SW480 (cell line): ENCODE measurements at regions not wholly inside any gene's neighbourhood (a gene's known extent, or its start where the extent isn't known, plus 50 kb on each side); places are given as distances from the start of the nearest gene placed in this dataset.
"Not testable (repeated sequence)": the region's sequence is repeated elsewhere in the genome, so short reads cannot be mapped to it uniquely, and the experiment has no call there.

ENCODE experiments used
- DNase-seq: peaks from one replicate; pipeline ENCODE4 v3.0.0-alpha.2; 2016; ENCODE audit warnings: low spot score

DNA sequence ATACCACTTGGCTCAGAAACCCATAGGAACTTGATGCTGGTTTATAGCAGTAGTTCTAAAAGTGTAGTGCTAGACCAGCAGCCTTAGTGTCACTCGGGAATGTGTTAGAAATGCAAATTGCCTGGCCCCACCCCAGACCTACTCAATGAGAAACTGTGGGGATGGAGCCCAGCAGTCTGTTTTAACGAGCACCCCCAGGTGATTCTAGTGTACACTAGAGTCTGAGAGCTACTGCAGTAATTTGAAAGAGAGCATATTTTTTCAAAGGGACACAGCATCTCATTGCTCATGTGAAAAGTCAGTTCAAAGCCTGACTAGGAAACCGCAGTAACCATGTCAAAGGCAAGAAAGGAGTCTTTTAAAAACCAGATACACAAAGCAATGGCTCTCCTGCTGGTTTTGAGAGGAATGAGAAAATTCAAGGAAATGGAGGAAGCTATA is 313.4 kb downstream of the SQOR start:
- peak; percentile 49 for DNase-seq

DNA sequence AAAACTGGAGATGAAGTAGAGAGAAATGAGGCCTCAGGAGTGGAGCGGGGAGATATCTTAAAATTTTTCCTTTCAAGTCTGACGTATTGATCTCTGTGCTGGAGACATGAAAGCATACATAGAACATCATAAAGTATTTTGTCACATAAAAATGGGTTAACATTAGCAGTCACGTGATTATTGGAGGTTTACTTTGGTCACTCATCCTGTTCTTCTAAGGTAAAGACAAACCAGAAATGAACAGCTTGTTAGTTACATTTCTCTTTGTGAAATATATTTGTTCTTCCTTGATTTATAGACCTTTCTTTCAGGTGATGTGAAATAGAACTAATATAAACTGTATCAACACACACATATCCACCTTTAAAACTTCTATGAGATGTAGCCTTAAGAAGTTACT is 324.1 kb downstream of the SQOR start:
- DNase-seq: no peak

DNA sequence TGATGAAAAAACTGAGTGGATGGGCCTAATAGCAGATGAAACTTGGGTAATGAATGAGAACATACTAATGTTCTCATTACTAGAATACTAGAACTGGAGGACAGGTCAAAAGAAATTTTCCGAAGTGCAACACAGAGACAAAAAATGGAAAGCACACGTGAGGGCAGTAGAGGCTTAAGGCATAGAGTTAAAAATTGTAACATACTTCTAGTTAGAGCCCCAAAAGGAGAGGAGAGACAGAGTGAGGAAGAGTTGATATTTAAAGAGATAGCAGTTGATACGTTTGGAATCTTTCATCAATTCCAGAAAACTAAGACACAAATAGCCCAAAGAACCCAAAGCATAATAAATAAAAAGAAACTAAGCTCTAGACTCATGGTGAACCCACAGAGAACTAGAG is 327.9 kb downstream of the SQOR start:
- DNase-seq: no peak

DNA sequence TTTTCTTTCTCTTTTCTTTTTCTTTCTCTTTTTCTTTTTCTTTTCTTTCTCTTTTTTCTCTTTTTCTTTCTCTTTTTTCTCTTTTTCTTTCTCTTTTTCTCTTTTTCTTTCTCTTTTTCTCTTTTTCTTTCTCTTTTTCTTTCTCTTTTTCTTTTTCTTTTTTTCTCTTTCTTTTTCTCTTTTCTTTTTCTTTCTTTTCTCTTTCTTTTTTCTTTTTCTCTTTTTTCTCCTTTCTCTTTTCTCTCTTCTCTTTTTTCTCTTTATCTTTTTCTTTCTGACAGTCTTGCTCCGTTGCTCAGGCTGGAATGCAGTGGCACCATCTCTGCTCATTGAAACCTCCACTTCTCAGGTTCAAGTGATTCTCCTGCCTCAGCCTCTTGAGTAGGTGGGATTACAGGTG is 335.7 kb downstream of the SQOR start:
- no peak for DNase-seq

DNA sequence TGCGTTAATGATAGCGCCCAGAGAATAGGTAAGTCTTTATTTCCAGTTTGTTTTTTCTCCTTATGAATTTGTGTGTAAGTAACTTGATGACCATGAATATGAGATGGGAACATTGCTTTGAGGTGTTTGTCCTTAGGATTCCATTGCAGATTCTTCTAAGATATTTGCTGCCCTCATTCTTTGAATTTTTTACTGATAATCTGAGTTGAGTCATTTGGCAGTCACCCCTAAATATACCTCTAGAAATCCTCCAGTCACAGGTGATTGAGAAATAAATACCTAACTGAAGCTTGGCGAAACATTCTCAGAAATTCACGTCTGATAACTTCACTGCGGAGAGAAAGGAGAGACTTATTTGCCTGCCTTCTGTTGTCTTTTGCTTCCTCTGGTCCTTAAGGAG is 345.5 kb downstream of the SQOR start:
- no peak for DNase-seq

DNA sequence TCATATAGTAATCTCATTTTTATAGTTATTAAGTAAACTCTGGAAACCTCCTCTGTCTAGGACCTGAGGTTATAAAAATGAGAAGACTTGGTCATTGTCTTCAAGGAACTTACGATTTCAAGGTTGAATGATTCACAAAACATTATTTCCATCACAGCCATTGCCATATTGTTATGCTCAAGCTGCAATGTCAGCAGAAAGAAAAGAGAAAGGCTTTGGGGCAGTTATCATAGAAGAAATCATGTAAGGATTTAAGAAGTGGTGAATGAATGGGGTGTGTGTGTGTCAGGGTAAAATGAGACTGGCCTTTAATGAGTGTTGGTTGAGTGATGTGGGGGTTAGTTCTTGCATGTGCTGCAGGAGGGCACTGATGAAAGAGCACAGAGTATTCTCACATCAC is 346.8 kb downstream of the SQOR start:
- no peak for DNase-seq

DNA sequence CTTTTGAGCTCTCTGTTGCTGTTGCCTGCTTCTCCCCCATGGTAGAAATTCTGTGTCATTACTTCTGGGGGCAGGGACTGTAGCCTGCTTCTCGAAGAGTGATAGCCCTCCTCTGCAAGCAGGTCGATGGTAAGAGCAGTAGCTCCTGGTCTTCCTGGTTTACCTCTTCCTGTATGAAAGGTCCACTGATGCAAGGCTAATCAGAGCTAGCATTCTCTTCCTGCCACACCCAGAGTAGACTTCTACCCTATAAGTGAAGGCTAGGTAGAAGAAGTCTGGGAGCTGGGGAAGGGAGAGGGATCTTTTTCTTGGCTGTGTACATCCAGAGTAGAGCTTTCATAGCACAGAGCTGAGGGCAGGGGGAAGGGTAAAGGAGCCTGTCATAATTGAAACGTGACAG is 357.0 kb downstream of the SQOR start:
- DNase-seq: no peak

DNA sequence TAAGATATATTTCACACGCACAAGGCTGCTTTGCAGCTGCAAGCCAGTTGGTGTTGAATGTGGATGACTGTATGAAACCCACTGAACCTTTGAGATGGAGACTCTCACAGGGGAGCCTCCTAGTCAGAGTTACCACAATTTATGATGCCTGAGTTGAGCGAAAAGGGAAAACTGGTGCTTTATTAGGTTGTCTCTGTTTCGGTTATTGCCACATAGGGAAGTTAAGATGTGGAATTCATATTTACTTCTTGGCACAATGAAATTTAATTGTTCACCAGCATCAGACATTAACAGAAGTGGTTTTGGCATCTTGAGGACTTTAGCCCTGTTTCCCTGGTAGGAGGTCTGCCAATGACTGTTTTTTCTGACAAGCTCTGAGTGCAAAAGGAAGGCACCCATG is 358.2 kb downstream of the SQOR start:
- DNase-seq: no peak

DNA sequence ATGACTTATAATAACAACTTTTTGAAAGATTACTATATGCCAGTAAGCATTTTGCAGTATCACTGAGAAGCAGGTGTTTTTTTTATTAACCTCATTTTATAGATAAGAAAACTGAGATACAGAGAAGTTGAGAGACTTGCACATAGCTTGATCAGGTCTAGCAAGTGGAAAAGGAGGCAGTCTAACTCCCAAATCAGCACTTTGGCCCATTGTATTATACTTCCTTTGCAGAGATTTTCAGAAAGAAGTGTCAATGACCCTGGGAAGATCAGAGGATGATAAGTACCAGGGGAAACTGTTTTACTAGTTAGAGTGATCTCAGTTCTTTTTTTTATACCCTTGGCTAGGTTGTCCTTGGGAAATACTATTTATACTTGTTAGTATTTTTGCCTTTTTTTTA is 358.7 kb downstream of the SQOR start:
- no peak for DNase-seq

DNA sequence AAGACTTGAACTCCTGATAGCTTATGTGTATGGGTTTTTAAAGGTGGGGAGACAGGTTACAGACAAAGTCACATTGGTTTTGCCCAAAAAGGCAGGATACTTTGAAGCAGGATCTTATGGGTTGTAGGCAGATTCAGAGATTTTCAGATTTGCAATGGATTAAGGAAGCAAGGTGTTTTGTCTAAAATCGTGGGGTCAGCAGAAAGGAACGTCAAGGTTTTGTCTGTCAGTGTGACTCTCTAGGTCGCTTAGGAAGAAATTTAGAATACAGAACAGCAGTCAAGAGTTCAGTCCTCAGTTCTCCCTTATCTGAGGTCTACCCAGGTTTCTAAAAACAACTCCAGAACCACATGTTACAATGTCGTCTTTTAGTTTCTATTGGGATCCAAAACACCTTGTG is 361.0 kb downstream of the SQOR start:
- no peak for DNase-seq

DNA sequence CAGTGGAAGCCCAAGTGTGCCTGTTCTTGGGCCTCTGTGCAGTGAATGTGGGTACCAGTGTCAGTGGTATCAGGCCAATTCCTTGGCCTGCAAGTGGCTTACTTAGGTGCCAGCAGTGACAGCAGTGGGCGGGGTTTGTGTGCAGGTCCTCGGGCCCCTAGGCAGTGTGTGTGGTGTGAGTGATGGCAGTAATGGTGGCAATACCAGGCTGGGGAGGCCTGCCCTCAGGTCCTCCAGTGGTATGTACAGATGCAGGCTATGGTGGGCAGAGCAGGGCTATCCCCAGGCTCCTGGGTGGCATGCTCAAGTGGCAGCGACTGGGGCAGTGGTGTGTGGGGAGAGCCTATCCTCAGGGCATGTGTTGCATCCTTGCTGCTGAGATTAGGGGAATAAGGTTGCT is 379.7 kb downstream of the SQOR start:
- no peak for DNase-seq

DNA sequence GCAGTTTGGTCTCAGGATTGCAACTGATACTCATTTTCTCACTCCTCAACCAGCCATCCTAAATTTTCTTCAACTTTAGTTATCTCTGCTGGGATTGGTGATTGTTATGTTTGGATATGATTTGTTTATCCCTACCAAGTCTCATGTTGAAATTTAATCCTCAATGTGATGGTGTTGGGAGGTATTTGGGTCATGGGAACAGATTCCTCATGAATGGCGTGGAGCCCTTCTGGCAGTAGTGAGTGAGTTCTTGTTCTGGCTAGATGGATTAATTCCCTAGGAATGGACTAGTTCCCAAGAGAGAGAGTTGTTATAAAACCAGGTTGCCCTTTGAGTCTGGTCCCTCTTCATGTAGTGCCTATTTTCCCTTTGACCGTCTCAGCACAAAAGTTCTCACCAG is 399.9 kb downstream of the SQOR start:
- no peak for DNase-seq

DNA sequence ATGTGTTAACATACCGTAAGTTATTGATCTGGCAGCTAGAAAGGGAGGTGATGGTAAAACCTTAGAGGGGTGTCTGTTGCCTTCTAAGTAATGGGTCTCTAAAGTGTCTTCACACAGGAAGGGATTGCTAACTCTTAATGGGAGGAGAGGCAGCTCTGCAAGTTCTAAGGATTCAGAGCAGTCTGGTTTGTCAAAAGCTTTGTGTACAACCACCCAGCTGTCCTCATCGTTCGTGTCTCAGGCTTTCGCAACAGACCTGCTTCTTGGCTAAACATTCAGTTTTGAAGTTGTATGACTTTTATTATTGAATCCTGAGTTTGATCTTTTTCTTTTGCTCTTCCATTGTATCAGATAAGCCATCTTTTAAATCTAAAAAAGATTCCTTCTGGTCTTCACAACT is 404.9 kb downstream of the SQOR start:
- DNase-seq: no peak

DNA sequence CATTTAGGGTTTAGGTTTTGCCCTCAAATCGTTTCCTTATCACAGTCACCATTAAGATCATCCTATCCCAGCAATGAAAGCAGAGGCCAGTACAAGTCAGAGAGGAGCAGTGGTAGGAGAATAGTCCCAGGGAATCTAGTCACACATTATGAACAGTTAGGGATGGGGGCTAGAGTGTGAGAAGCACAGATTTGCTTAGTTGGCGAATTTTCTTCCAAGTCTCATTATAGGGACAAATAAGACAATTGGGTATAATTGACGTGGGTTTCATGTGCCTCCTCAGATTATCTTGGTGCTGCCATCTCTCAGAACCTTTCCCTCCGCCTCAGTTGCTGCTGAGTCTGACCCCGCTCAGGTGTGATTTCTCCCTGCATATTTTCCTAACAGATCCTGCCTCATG is 407.1 kb downstream of the SQOR start:
- DNase-seq: no peak

DNA sequence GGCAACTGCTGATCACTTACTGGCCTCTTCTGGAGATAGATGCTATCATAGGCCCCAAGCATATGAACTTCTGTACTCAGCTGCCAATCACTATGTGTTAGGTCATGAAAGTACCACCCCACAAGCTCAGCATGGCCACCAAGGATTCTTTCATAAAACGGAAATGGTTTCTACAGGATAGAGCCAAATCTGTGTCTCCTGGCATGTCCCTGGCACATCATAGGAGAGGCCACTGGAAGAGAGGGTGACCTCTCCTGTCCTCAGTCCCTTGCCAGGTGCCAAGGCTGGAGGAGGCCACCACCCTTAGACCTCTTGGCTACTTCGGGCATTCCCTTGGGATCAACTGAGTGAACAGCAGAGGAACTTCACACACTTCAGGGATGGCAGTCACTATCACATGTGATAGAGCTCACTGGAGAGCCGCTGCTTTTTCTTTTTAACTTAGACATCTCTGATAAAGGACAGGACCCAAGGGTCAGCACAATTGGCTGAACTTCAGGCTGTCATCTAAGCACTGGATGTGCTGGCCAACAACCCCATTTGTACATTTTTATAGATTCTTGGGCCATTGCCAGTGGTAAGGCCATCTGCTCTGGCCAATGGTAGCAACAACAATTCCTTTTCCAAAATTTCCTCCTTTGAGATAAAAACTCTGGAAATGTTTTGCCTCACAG is 425.2 kb downstream of the SQOR start:
- no peak for DNase-seq

DNA sequence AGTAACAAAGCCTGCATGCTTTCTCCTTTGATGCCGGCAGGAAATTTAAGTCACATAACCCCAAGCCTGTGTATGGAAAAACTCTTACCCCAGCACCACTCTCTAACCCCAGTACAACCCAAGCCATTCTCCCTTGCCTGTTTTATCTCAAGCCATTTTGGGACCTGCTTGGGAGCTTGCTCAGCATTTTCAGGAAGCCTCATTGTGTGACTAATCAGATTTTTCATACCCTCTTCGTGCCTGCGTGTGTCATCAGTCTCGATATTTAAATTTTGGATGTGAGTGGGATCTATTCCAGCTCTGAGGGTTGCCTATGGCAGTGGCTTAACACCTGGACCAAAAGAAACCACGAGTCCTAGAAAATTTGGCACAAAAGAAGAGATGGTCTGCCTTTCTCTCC is 426.2 kb downstream of the SQOR start:
- no peak for DNase-seq

DNA sequence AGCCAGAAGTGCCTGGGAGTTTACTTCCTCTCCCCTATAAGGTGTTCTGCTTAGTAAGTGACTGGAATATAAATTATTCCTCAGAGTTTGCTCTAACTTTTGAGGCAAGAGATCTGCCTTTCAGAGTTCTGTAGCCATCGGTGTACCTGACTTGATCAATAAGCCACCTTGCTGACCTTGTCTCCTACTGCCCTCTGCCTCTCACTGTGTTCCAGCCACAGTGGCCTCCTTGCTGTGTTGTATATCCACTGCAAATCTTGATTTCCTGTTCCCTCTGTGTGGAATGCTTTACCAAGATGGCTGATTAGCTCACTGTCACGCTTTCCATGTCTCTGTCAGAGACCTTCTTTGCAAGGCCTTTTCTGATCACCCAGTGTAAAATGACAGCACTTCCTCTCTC is 442.4 kb downstream of the SQOR start:
- no peak for DNase-seq

DNA sequence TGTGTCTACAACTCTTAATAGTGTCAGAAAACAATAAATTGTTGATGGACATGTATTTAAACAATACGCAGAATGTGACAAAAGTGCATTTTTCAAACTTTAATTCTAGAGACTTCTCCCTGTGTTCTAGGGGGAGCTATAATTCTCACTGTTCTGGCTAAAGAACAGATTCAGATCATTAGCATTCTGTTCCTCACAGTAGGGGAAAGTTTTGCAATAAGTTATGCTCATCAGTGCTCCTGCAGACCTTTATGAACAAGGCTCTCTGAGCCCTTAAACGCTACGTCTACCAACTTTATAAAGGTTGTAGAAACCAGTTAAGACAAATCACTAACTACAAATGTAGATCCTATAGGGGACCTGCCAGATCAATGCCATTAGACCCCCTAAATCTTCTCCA is 444.2 kb downstream of the SQOR start:
- DNase-seq: no peak

DNA sequence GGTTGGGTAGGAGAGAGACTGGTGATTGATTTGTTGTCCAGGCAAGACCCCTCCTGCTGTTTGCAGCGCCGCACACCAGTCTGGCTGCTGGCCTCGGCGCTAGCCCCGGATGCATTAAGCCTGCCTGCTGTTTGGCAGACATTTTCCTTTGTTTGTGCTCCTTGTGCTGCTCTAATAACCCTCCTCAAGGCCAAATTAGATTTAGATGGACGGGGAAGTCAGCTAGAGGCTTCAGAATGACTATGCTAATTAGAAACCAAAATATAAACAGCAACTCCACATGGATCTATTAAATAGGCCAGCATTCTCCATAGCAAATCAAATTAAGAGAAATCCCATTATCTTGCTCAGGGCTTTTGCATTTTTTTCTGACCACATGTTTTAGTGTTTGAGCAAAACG is 445.2 kb downstream of the SQOR start:
- no peak for DNase-seq

DNA sequence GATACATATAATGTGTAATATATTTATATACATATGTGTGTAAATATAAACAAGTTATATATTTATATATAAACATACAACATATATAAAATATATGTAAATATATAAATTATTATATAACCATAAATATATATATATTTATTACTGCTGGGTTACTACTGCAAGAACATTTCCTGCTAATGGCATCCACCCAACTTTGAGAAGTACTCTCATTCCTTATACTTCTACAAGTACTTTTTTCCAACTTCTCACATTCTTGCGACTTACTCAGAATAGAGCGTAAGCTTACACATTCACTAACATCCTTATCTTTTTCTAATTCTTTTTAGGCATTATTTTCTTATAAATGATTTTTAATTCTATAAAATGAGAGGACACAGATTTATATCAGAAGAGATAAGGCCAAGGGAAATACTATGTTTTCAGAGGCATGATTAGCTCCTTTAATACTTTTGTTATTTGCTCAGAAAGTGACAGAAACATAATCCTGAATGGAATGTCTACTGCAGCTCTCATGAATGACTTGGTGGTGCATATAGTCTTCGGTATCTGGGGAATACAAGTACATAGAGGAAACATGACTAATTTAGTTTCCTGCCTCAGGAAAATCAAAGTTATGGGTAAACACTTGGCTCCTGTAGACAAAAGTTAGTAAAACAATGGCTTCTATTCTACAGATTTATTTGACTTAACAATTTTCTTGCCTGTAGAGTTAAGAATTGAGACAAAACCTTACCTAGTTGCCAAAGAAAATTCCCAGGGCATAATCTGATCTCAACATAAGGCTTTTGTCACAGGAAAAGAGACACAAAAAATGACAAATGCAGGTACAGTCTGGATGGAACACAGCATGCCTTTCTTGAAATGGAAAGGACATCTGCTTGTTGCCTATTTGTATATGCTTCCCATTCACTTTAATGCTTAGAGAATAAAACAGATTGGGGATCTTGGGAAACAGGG is 453.9 kb downstream of the SQOR start:
- DNase-seq: no peak

DNA sequence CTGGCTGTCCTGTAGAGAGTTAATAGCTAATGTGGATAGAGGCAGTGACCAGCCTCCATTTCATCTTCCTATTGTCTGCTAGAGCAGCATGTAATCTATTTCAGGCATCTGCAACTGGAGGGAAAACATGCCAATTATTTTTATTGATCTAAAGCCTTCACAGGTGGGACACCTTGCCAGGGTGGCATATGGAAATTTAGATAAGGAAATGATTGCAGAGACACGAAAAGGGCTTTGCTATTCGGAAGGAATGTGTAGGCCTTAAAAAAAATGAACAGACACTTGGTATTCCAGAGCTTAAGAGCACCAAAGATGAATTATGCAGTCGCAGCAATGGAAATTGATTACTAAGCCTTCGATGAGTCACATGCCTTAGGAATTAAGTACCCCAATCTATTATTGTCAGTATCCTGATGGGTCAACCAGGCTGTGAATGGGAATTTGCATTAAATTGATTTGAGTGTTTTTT is 454.7 kb downstream of the SQOR start:
- DNase-seq: no peak

DNA sequence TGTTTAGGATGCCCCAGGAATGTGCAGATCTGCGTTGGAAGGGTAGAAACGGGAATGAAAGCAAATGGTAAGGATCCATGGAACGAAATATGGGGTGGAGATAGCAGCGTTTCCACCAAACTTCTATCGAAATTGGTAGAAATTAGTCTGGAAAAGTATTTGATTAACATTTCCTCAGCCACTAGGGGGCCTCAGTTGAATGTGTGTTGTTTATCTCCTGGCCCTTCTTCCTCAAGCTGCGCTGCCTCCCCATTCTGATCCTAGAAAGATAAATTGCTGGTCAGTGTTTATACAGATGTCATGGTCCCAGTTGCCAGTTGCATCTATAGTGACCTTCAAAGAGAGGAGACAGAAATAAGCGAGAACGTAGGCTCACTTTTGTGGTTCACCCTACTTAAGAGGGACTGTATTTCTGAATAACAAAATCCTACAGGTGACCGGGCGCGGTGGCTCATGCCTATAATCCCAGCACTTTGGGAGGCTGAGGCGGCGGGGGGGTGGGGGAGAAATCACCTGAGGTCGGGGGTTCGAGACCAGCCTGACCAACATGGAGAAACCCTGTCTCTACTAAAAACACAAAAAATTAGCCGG is 457.1 kb downstream of the SQOR start:
- peak; percentile 21 for DNase-seq

DNA sequence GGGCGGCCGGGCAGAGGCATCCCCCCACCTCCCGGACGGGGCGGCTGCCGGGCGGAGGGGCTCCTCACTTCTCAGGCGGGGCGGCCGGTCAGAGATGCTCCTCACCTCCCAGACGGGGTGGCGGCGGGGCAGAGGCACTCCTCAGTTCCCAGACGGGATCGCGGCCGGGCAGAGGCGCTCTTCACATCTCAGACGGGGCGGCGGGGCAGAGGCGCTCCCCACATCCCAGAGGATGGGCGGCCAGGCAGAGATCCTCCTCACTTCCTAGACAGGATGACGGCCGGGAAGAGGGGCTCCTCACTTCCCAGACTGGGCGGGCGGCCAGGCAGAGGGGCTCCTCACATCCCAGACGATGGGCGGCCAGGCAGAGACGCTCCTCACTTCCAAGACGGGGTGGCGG is 463.2 kb downstream of the SQOR start:
- not testable (repeated sequence) for DNase-seq
